HG02884 (cell line): ENCODE measurements at regions not wholly inside any gene's neighbourhood (a gene's known extent, or its start where the extent isn't known, plus 50 kb on each side); places are given as distances from the start of the nearest gene placed in this dataset.
"Not testable (repeated sequence)": the region's sequence is repeated elsewhere in the genome, so short reads cannot be mapped to it uniquely, and the experiment has no call there.

Source experiments
- ATAC-seq: cut with Tn5 transposase; IDR thresholded peaks from one replicate; pipeline ENCODE4 v1.9.1; 2021; ENCODE audit warnings: mild to moderate bottlenecking, moderate library complexity; ENCODE audit not compliant: unreplicated experiment

DNA sequence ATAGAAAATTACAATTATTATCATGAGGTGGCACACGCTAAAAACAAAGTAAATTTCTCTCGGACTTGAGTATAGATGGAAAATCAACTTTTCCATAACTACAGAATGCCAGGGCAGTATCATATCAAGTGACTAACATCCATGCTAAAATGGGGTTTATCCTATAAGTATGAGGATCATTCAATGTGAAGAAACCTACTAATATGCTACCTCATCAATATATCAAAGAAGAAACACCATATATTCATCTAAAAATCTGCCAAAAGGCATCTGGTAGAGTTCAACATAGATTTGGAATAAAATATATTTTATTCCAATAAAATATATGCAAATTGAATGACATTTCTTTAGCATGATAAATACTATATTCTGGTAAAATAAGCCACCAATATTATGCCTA is 894.4 kb downstream of the MCTP2 start:
- ATAC-seq: no peak

DNA sequence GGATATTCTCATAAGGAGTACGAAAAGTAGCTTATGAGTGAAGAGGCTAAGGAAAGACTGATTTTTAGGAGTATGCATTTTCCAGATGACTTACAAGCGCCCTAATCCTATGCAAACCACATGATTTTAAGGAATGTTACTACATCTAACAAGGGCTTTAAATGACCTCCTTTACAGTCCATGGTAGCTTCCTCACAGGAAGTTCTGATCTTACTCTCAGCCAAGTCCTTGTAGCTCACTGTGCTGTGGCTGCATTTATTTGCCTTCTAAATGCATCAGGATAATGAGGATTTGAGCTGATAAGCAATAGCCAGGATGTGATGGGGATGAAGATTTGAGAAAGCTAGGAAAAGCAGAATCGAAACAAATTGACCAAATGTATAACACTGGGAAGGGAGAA is 896.0 kb downstream of the MCTP2 start:
- ATAC-seq: no peak

- no peak for ATAC-seq
These were observed 898.2 kb downstream of the MCTP2 start for GRCh38 chr15:95129574-95129973.

- no peak for ATAC-seq
These were observed 899.8 kb downstream of the MCTP2 start for GRCh38 chr15:95131131-95131556.

GRCh38 chr15:95132774-95133173 is 901.4 kb downstream of the MCTP2 start:
- ATAC-seq: no peak

DNA sequence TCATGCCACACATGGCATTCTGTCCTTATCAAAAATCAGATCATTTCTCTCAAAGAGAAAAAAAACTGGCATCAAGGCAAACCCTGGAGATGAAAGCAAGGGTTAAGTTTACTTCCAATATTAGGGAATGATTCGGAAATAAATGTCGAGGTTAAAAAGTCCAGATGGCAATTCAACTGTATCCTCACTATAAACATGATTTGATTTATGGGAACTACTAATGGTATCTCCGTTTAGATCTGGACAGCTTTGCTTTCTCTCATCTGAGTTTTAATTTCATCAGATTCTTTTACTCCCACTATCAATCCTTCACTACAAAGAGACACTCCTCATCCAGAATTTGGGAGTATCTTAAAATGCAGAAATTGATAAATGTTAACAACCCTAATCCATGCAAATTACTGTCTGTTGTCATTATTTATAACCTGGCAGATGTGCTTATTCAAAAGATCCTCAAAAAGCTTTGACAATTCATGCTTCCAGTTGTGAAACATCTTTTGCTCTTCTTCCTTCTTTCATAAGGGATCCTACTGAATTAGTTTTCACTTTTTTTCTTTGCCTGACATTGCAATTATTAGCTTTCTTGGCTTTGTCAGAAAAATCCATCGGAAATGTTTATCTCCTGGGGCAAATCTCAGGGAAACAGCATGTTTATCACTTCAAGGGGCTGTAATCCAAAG is 903.2 kb downstream of the MCTP2 start:
- no peak for ATAC-seq

- no peak for ATAC-seq
These were observed 907.4 kb downstream of the MCTP2 start for GRCh38 chr15:95138604-95139270.

- no peak for ATAC-seq
These were observed 910.1 kb downstream of the MCTP2 start for GRCh38 chr15:95141486-95141885.

DNA sequence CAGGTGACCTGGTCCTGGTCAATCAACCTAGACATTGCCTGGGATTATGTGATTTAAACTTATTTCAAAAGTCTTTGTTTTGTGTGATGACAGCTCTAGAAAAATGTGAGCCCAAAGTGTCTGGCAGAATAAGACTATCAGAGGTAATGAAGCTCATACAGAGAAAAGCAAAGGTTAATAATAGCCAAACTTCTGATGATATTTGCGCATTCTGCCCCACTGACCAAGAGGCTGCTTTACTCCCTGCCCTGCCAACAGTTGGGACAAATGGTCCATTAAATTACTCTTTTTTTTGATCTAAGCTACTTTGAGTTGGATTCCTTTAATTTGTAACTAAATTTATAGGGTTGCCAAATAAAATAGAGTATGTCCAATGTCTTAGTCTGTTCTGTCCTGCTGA is 911.2 kb downstream of the MCTP2 start:
- no peak for ATAC-seq

- no peak for ATAC-seq
These were observed 915.1 kb downstream of the MCTP2 start for GRCh38 chr15:95146481-95146880.

- ATAC-seq: no peak
These were observed 916.8 kb downstream of the MCTP2 start for GRCh38 chr15:95148183-95148582.

DNA sequence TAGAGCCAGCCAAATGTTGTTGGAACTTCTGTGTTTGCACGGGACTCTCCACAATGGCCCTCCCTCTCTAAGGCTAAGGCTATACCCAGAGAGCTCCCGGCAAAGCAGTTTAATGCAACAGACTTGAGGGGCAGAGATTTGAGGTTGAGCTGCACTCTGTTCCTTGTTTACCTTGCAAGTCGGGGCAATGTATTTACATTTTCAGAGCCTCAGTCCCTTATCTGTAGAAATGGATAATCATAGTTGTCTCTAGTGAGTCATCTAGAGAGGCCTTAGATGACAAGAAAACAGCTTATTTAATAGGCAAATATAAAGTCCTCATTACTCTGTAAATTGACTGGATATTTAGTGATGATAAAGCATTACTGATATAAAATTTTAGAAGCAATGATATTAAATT is 917.7 kb downstream of the MCTP2 start:
- no peak for ATAC-seq

DNA sequence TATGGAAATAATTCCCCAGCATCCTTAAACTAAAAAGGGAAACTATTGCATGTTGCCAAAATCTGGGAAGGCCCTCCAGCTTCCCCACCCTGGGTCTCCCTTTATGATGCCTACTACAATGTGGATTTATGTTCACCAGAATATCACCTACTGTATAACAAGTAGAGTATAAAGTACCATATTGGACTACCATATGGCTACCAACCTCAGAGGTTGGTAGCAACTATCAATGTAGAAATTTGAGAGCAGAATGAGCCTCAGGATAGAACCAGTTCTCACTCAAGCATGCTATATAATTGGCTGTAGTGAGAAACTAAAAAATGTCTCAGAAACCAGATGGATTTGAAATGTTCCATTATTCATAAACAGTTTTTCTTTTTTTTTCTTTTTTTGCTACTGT is 918.4 kb downstream of the MCTP2 start:
- no peak for ATAC-seq

DNA sequence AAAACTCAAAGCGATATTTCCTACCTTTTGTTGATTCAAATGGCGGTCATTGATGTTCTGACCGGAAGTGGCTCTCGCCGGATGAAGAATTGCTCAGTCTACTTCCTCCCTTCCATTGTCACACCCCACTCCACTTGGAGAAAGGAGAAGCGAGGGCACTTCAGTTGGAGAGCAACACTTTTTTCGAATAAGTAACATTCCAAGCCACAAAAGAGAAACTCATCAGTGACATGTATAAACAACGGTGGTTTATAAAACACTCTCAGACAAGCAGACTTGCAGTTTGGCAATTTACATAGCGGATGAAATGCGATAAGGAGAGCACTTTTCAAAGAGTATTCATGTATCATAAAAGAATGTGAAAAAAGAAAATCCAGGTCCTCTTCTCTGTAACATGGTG is 919.1 kb downstream of the MCTP2 start:
- no peak for ATAC-seq

- no peak for ATAC-seq
These were observed 921.4 kb downstream of the MCTP2 start for GRCh38 chr15:95152741-95153140.

- not testable (repeated sequence) for ATAC-seq
These were observed 921.8 kb downstream of the MCTP2 start for GRCh38 chr15:95153201-95153600.

- no peak for ATAC-seq
These were observed 929.0 kb downstream of the MCTP2 start for GRCh38 chr15:95160316-95160715.

- ATAC-seq: no peak
These were observed 930.7 kb downstream of the MCTP2 start for GRCh38 chr15:95162069-95162468.

GRCh38 chr15:95162531-95162930 is 931.2 kb downstream of the MCTP2 start:
- no peak for ATAC-seq

- ATAC-seq: no peak
These were observed 931.7 kb downstream of the MCTP2 start for GRCh38 chr15:95162967-95163531.

- no peak for ATAC-seq
These were observed 936.8 kb downstream of the MCTP2 start for GRCh38 chr15:95168152-95168551.

- ATAC-seq: no peak
These were observed 937.6 kb downstream of the MCTP2 start for GRCh38 chr15:95168951-95169431.
